GM12878 (cell line): ENCODE measurements at regions not wholly inside any gene's neighbourhood (a gene's known extent, or its start where the extent isn't known, plus 50 kb on each side); places are given as distances from the start of the nearest gene placed in this dataset.

ENCODE experiments used
- ATAC-seq: fragments of 200-7000 bp; cut with Tn5 transposase; 3 replicates; pipeline ENCODE4 v1.9.1; 2020; ENCODE audit warnings: mild to moderate bottlenecking, moderate library complexity
- BruUV-seq: library from RNA; stranded (reverse); fragments of 400-500 nt; replicated peaks from 2 replicates; lab custom pipeline; 2021; lab: Mats Ljungman, UMichigan
- CTCF ChIA-PET: fragments of 300-600 bp; sonication (Branson Sonifier 250); formaldehyde crosslinking; extraction: SDS; loops from one replicate; lab custom pipeline; 2021; ENCODE audit warnings: inconsistent platforms; lab: Yijun Ruan, JAX
- POLR2A ChIA-PET: fragments of 350-600 bp; formaldehyde crosslinking; extraction: SDS; loops from one replicate; lab custom pipeline; 2021; ENCODE audit warnings: inconsistent platforms; lab: Charles Lee
- RAD21 ChIA-PET: fragments of 300-600 bp; sonication (Branson Sonifier 250); formaldehyde crosslinking; loops from one replicate; lab custom pipeline; 2023; ENCODE audit warnings: antibody characterized with exemption; ENCODE audit not compliant: unreplicated experiment; lab: Charles Lee
- SMC1A ChIA-PET: fragments of 300-600 bp; sonication (Branson Sonifier 250); formaldehyde crosslinking; loops from one replicate; lab custom pipeline; 2023; ENCODE audit not compliant: unreplicated experiment, uncharacterized antibody; lab: Charles Lee
- DNase-seq: peaks from one replicate; pipeline ENCODE4 v3.0.0-alpha.2; 2011; ENCODE audit warnings: low read depth, low spot score
- FAIRE-seq: peaks from 3 replicates; lab custom pipeline; 2011; peaks lifted over from hg19 to GRCh38; lab: Jason Lieb, UNC
- H2AFZ ChIP-seq: 2 replicates; pipeline ENCODE4 v1.6.0; 2011; ENCODE audit warnings: low read depth, low read length, control low read depth; ENCODE audit not compliant: control insufficient read depth
- H3K27ac ChIP-seq: 2 replicates; pipeline ENCODE4 v1.5.1; 2011; ENCODE audit warnings: control low read depth; ENCODE audit not compliant: control insufficient read depth, insufficient read depth
- H3K27me3 ChIP-seq, 2 experiments: replicated peaks in 1 of 2; 2 replicates each; pipeline versions ENCODE4 v1.6.0 to v1.6.1; 2011; ENCODE audit warnings: low read length in 1 of 2; ENCODE audit not compliant: control insufficient read depth in 2 of 2, insufficient read depth in 2 of 2
- H3K36me3 ChIP-seq, 2 experiments: 2 replicates each; pipeline ENCODE4 v1.5.1; 2011; ENCODE audit warnings: low read length in 1 of 2; ENCODE audit not compliant: control insufficient read depth in 2 of 2, insufficient read depth in 2 of 2
- H3K4me1 ChIP-seq: 2 replicates; pipeline ENCODE4 v1.6.1; 2011; ENCODE audit warnings: mild to moderate bottlenecking, low read length, moderate library complexity, mixed read lengths; ENCODE audit not compliant: control insufficient read depth, insufficient read depth
- H3K4me2 ChIP-seq: 2 replicates; pipeline ENCODE4 v1.6.0; 2011; ENCODE audit warnings: control low read depth; ENCODE audit not compliant: control insufficient read depth, insufficient read depth
- H3K4me3 ChIP-seq: fragments of 200-600 bp; sonication (generic); 2 replicates; pipeline ENCODE4 v1.5.1; 2016
- H3K79me2 ChIP-seq: 2 replicates; pipeline ENCODE4 v1.6.0; 2011; ENCODE audit warnings: low read length; ENCODE audit not compliant: control insufficient read depth, insufficient read depth
- H3K9ac ChIP-seq: 2 replicates; pipeline ENCODE4 v1.8.0; 2011; ENCODE audit warnings: low read length, control low read depth, mixed read lengths; ENCODE audit not compliant: control insufficient read depth, insufficient read depth
- H3K9me3 ChIP-seq: replicated peaks from 3 replicates; pipeline ENCODE4 v1.5.1; 2011; ENCODE audit warnings: mild to moderate bottlenecking, low read length; ENCODE audit not compliant: control insufficient read depth, insufficient read depth
- H4K20me1 ChIP-seq: 2 replicates; pipeline ENCODE4 v1.6.0; 2011; ENCODE audit not compliant: control insufficient read depth, insufficient read depth
- BACH1 ChIP-seq: fragments of 450-650 bp; IDR thresholded peaks from 2 replicates; pipeline ENCODE4 v1.6.1; 2017; ENCODE audit warnings: mild to moderate bottlenecking, borderline replicate concordance
- EP300 ChIP-seq, 2 experiments: fragments of 150-350 bp in 1 of 2; IDR thresholded peaks; 2 replicates each; pipeline ENCODE4 v1.6.1; 2011 to 2012; ENCODE audit warnings: low read depth in 2 of 2, low read length in 2 of 2, borderline replicate concordance in 1 of 2, improper control_type of control experiment in 1 of 2, inconsistent platforms in 1 of 2; ENCODE audit not compliant: control insufficient read depth in 1 of 2
- IRF5 ChIP-seq: fragments of 450-650 bp; IDR thresholded peaks from 2 replicates; pipeline ENCODE4 v1.6.1; 2017; ENCODE audit warnings: borderline replicate concordance
- NR2C2 ChIP-seq: IDR thresholded peaks from 2 replicates; pipeline ENCODE4 v1.6.1; 2011; ENCODE audit warnings: borderline replicate concordance, low read depth; ENCODE audit not compliant: control insufficient read depth, insufficient read length
- PAX5 ChIP-seq: IDR thresholded peaks from 2 replicates; pipeline ENCODE4 v1.6.1; 2011; ENCODE audit warnings: low read depth, low read length, borderline replicate concordance
- PKNOX1 ChIP-seq: fragments of 450-650 bp; IDR thresholded peaks from 2 replicates; pipeline ENCODE4 v1.6.1; 2016; ENCODE audit warnings: mild to moderate bottlenecking
- POLR2AphosphoS5 ChIP-seq: IDR thresholded peaks from 2 replicates; pipeline ENCODE4 v1.6.1; 2011; ENCODE audit warnings: mild to moderate bottlenecking, low read length, inconsistent platforms
- RBBP5 ChIP-seq: fragments of 200-600 bp; sonication (generic); conservative IDR thresholded peaks from 2 replicates; pipeline ENCODE4 v1.6.1; 2016
- TBL1XR1 ChIP-seq: IDR thresholded peaks from 2 replicates; pipeline ENCODE4 v1.6.1; 2012; ENCODE audit warnings: low read depth, low read length, improper control_type of control experiment
- WGBS: methylation state at CpG from one replicate; pipeline ENCODE4 v1.1.6; 2016; ENCODE audit warnings: low lambda C conversion rate; ENCODE audit not compliant: insufficient replicate concordance, insufficient coverage; ENCODE audit errors: missing lambda C conversion rate; 5-methylcytosine and 5-hydroxymethylcytosine counted together
- in situ Hi-C: fragments of 300-500 bp; cut with MboI; formaldehyde crosslinking; loops from 9 replicates; pipeline ENCODE4 v1.14.3; 2018; ENCODE audit warnings: mixed read lengths
- intact Hi-C: fragments of 100-400 bp; cut with micrococcal nuclease; formaldehyde crosslinking; loops from one replicate; pipeline ENCODE4 v1.14.2; 2022; ENCODE audit not compliant: unreplicated experiment
- TF ChIP-seq, protein P1 (sequence below): fragments of 450-650 bp; IDR thresholded peaks from 2 replicates; pipeline ENCODE4 v1.6.1; 2017; ENCODE audit warnings: antibody characterized with exemption, mild to moderate bottlenecking, moderate library complexity

GRCh38 chr12:94900496-94900895, 103.0 kb downstream of the NDUFA12 start:
- ATAC-seq (no peak), DNase-seq (no peak), FAIRE-seq (no peak)
- BruUV-seq: no TSS peak
- H3K4me1 ChIP-seq: no peaks in the 10 kb centered on the region
- H2AFZ ChIP-seq: no peak overlapping the region
- H3K9ac ChIP-seq: no peak overlapping the region
- ChIA-PET RAD21 (no interaction called here), SMC1A (no interaction called here), CTCF (interaction anchor here (0.6 kb wide), 1 partner anchor 634 kb away, joined by 3 read pairs; no protein-coding TSS in a partner anchor), POLR2A (no interaction called here)
- H3K27me3 ChIP-seq: no peaks in the 10 kb centered on the region
- in situ Hi-C loops: no loop called here
- H3K79me2 ChIP-seq: no peaks in the 10 kb centered on the region
- no peak overlapping the region for H3K4me2 ChIP-seq
- TF ChIP-seq PAX5: no peak
- TF ChIP-seq NR2C2: no peak
- no peak for TF ChIP-seq IRF5
- no peak for TF ChIP-seq TBL1XR1
- TF ChIP-seq, protein P1, sequence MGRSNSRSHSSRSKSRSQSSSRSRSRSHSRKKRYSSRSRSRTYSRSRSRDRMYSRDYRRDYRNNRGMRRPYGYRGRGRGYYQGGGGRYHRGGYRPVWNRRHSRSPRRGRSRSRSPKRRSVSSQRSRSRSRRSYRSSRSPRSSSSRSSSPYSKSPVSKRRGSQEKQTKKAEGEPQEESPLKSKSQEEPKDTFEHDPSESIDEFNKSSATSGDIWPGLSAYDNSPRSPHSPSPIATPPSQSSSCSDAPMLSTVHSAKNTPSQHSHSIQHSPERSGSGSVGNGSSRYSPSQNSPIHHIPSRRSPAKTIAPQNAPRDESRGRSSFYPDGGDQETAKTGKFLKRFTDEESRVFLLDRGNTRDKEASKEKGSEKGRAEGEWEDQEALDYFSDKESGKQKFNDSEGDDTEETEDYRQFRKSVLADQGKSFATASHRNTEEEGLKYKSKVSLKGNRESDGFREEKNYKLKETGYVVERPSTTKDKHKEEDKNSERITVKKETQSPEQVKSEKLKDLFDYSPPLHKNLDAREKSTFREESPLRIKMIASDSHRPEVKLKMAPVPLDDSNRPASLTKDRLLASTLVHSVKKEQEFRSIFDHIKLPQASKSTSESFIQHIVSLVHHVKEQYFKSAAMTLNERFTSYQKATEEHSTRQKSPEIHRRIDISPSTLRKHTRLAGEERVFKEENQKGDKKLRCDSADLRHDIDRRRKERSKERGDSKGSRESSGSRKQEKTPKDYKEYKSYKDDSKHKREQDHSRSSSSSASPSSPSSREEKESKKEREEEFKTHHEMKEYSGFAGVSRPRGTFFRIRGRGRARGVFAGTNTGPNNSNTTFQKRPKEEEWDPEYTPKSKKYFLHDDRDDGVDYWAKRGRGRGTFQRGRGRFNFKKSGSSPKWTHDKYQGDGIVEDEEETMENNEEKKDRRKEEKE: no peak
- no peak for TF ChIP-seq BACH1
- TF ChIP-seq EP300 (IDR thresholded peaks at IDR 0.05; ENCODE audit: borderline replicate concordance in 1 of 2, control insufficient read depth in 1 of 2, low read depth in 2 of 2, low read length in 2 of 2): no peak
- no peak for TF ChIP-seq POLR2AphosphoS5
- no peak for TF ChIP-seq RBBP5
- TF ChIP-seq PKNOX1: no peak
- H4K20me1 ChIP-seq: no peaks in the 10 kb centered on the region
- H3K9me3 ChIP-seq: peaks cover under 1% of the 10 kb centered on the region; the same call in 1 of the 3 replicates
- no peak overlapping the region for H3K27ac ChIP-seq
- 59% methylated on average over 2 of the region's 2 CpGs for WGBS
- no peaks in the 10 kb centered on the region for H3K36me3 ChIP-seq
- no peak overlapping the region for H3K4me3 ChIP-seq
- intact Hi-C loops: no loop called here
